Endothelial cell (in vitro differentiated cells): ENCODE measurements at regions not wholly inside any gene's neighbourhood (a gene's known extent, or its start where the extent isn't known, plus 50 kb on each side); places are given as distances from the start of the nearest gene placed in this dataset.

Experiments
- DNase-seq: peaks from one replicate; pipeline ENCODE4 v3.0.0; 2021; ENCODE audit warnings: low spot score
- H3K27ac Mint-ChIP-seq: one replicate; pipeline ENCODE4 v1.8.0; 2021; ENCODE audit warnings: mixed read lengths, inconsistent platforms; ENCODE audit not compliant: unreplicated experiment
- H3K27me3 Mint-ChIP-seq: one replicate; pipeline ENCODE4 v1.8.0; 2021; ENCODE audit warnings: mild to moderate bottlenecking, moderate library complexity, mixed read lengths, inconsistent platforms; ENCODE audit not compliant: unreplicated experiment
- H3K36me3 Mint-ChIP-seq: one replicate; pipeline ENCODE4 v1.8.0; 2021; ENCODE audit warnings: mild to moderate bottlenecking, low read depth, mixed read lengths, inconsistent platforms; ENCODE audit not compliant: unreplicated experiment
- H3K4me1 Mint-ChIP-seq: one replicate; pipeline ENCODE4 v1.8.0; 2021; ENCODE audit warnings: mild to moderate bottlenecking, mixed read lengths, inconsistent platforms; ENCODE audit not compliant: unreplicated experiment
- H3K4me3 Mint-ChIP-seq: one replicate; pipeline ENCODE4 v1.8.0; 2021; ENCODE audit warnings: mild to moderate bottlenecking, mixed read lengths, inconsistent platforms; ENCODE audit not compliant: unreplicated experiment
- H3K9me3 Mint-ChIP-seq: one replicate; pipeline ENCODE4 v1.8.0; 2021; ENCODE audit warnings: mixed read lengths, inconsistent platforms; ENCODE audit not compliant: unreplicated experiment
- TF ChIP-seq, protein P1 (sequence below): fragments of 200-600 bp; sonication (generic); IDR thresholded peaks from one replicate; pipeline ENCODE4 v1.5.0; 2021; ENCODE audit warnings: antibody characterized with exemption; ENCODE audit not compliant: unreplicated experiment

DNA sequence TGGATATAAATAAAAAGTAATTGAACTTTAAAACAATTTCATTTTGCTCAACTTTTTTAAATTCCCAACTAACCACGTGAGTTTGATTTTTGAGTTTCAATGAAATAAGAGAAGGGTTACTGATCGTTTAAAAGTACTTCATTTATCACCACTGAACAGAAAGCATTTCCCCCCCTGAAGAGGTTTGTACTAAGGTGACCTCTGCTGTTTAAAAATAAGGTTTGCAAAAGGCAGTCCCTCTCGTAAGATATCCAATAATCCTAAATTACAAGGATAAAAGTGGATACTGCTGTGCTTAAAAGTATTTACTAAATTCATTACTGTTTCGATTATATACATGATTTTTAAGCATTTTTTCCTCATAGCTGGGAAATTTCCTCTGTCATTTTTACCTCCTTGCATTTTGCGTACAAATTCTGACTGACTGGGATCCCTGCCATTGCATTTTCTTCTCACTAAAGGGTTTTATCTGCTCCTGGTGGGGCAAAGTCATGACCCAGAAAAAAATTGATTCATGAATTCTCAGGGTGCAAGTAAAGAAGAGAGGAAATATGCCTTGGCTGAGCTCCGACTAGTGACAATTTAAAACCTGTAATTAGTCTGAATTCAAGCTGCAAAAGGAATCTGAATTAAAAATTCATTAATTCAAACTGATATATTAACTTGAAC is 463.8 kb downstream of the PRKD1 start:
- H3K4me3 Mint-ChIP-seq: no peak overlapping the region
- H3K9me3 Mint-ChIP-seq: no peaks in the 10 kb centered on the region
- no peak overlapping the region for H3K27ac Mint-ChIP-seq
- no peaks in the 10 kb centered on the region for H3K4me1 Mint-ChIP-seq
- DNase-seq: no peak
- peaks cover 1% of the 10 kb centered on the region for H3K27me3 Mint-ChIP-seq
- no peaks in the 10 kb centered on the region for H3K36me3 Mint-ChIP-seq
- TF ChIP-seq, protein P1, sequence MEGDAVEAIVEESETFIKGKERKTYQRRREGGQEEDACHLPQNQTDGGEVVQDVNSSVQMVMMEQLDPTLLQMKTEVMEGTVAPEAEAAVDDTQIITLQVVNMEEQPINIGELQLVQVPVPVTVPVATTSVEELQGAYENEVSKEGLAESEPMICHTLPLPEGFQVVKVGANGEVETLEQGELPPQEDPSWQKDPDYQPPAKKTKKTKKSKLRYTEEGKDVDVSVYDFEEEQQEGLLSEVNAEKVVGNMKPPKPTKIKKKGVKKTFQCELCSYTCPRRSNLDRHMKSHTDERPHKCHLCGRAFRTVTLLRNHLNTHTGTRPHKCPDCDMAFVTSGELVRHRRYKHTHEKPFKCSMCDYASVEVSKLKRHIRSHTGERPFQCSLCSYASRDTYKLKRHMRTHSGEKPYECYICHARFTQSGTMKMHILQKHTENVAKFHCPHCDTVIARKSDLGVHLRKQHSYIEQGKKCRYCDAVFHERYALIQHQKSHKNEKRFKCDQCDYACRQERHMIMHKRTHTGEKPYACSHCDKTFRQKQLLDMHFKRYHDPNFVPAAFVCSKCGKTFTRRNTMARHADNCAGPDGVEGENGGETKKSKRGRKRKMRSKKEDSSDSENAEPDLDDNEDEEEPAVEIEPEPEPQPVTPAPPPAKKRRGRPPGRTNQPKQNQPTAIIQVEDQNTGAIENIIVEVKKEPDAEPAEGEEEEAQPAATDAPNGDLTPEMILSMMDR: no peak

DNA sequence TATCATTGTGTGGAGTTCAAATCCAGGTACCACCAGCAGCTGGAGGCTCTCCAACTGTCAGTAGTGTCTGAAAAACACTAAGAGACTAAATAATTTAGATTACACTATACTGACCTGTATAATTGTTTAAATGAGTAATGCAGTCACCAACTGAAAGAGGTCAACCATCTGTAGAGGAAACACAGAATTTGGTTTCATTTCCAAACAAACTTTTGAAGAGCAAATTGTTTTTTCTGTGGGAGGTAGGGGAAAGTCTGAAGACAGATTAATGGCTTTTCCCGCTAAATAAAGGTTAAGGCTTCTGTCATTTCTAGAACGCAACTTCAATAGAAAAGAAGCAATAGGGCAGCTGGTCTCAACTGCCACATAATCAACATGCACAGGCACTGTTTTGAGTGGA is 462.6 kb downstream of the PRKD1 start:
- TF ChIP-seq, protein P1: no peak
- Mint-ChIP-seq H3K27ac (no peak overlapping the region), H3K36me3 (no peaks in the 10 kb centered on the region), H3K4me3 (no peak overlapping the region), H3K9me3 (no peaks in the 10 kb centered on the region), H3K4me1 (no peaks in the 10 kb centered on the region), H3K27me3 (peaks cover 1% of the 10 kb centered on the region)
- DNase-seq: no peak

DNA sequence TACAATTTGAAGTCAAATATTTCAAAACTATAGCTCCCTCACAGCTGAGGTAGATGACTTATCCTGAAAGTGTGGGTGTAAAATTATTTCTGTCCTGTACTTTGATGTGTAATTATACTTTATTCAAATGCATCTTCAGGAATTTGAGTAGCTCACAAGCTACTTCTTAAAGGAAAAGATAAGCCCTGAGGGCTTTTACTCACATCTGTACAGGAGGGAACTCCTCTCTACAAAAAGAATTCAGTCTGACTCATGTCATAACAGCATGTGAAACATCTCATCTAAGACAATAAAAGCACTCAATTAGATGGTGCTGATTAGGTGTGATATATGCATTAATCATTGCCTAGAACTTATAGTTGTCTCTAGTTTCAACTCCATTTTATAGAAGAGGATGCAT is 452.0 kb downstream of the PRKD1 start:
- Mint-ChIP-seq H3K27me3 (no peaks in the 10 kb centered on the region), H3K4me1 (no peaks in the 10 kb centered on the region), H3K36me3 (no peaks in the 10 kb centered on the region), H3K9me3 (no peaks in the 10 kb centered on the region), H3K27ac (no peak overlapping the region), H3K4me3 (no peak overlapping the region)
- TF ChIP-seq, protein P1: no peak
- no peak for DNase-seq

DNA sequence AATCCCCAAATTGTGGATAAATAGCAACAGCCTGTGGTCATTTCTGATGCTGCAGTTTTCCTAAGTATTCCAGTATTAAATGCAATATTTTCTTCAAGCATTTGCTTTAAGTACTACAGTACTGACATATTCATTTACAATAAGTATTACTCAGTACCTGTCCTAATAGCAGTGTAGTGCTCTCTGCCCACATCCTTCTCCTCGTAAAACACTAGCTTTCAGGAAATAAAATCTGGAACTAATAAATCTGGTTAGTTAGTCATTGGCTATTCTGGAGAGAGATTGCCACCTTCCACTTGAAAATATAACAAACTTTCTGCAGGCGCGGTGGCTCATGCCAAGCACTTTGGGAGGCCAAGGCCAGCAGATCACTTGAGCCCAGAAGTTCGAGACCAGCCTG is 441.5 kb downstream of the PRKD1 start:
- Mint-ChIP-seq H3K27me3 (no peaks in the 10 kb centered on the region), H3K9me3 (no peaks in the 10 kb centered on the region), H3K27ac (no peak overlapping the region), H3K4me3 (no peak overlapping the region), H3K36me3 (no peaks in the 10 kb centered on the region), H3K4me1 (no peaks in the 10 kb centered on the region)
- DNase-seq: no peak
- TF ChIP-seq, protein P1: no peak

DNA sequence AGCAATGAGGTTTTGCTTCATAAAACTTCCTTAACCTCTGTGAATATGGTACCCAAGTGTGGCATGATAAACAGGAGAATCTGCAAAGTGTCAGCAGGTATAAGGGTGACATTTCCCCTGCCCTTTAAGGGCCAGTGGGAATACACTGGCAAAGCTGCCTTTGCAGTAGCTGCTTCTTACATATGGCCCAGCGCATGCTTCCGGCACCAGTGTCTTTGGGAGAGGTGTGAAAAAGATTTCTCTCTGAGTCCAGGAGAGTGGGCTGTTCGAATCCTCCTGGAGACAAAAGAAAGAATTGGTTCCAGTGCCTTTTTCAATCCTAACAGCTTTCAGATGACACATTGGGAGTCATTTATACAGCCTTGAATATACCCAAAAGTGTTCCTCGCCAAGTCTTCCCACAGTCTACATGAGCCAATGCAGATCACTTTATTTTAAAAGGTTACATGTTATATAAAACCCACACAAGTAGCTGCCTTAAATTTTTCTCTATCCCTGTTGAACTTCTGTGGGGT is 437.7 kb downstream of the PRKD1 start:
- Mint-ChIP-seq H3K9me3 (no peaks in the 10 kb centered on the region), H3K27ac (no peak overlapping the region), H3K27me3 (no peaks in the 10 kb centered on the region), H3K36me3 (no peaks in the 10 kb centered on the region), H3K4me3 (no peak overlapping the region), H3K4me1 (no peaks in the 10 kb centered on the region)
- TF ChIP-seq, protein P1: no peak
- DNase-seq: no peak
